ENCODE measurements at regions not wholly inside any gene's neighbourhood (a gene's known extent, or its start where the extent isn't known, plus 50 kb on each side); places are given as distances from the start of the nearest gene placed in this dataset.

DNA sequence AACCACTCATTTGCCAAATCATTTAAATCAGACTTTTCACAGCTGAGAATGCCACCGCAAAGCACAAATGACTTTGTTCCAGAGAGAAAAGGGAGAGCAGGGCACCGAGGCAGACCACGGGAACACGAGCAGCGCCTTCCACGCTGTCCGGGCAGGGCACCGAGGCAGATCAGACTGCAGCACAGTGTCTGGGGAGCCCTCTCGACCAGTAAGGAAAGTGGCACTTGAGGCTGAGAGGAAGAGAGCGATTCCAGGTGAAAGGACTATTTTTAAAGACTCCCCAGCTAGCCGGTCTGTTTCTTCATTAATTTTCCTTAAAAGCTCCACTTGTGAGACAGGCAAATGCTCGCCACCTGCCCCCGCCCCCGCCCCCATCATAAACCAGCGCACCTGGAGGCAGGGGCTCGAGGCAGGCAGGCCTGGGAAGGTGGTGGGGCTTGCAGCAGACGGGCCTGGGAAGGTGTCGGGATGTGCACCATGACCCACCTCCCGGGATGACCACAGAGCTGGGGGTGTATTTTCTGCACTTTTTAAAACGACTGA lies 80.9 kb upstream of the CTDP1 start:
- TF ChIP-seq, protein P1, sequence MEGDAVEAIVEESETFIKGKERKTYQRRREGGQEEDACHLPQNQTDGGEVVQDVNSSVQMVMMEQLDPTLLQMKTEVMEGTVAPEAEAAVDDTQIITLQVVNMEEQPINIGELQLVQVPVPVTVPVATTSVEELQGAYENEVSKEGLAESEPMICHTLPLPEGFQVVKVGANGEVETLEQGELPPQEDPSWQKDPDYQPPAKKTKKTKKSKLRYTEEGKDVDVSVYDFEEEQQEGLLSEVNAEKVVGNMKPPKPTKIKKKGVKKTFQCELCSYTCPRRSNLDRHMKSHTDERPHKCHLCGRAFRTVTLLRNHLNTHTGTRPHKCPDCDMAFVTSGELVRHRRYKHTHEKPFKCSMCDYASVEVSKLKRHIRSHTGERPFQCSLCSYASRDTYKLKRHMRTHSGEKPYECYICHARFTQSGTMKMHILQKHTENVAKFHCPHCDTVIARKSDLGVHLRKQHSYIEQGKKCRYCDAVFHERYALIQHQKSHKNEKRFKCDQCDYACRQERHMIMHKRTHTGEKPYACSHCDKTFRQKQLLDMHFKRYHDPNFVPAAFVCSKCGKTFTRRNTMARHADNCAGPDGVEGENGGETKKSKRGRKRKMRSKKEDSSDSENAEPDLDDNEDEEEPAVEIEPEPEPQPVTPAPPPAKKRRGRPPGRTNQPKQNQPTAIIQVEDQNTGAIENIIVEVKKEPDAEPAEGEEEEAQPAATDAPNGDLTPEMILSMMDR (optimal IDR thresholded peaks at IDR 0.05 in 1 of 3, IDR thresholded peaks at IDR 0.05 in 1 of 3, conservative IDR thresholded peaks at IDR 0.05 in 1 of 3; ENCODE audit: extremely low read depth in 1 of 3, insufficient read depth in 2 of 3, low read length in 3 of 3) = no peak
- TF ChIP-seq EZH2 (IDR thresholded peaks at IDR 0.05; ENCODE audit: low read length) = no peak
